Right lobe of liver (tissue), 6 donors: ENCODE measurements at regions not wholly inside any gene's neighbourhood (a gene's known extent, or its start where the extent isn't known, plus 50 kb on each side); places are given as distances from the start of the nearest gene placed in this dataset.

Source experiments
- ATAC-seq, 4 donors: fragments of 200-7000 bp; cut with Tn5 transposase; one replicate each; pipeline ENCODE4 v1.9.1; 2020; ENCODE audit warnings: mild to moderate bottlenecking in 4 of 4, moderate library complexity in 4 of 4
- DNase-seq, 3 donors: peaks; one replicate each; pipeline ENCODE4 v3.0.0-alpha.2; 2020
- H3K27ac ChIP-seq, 3 donors: fragments of 200-600 bp; one replicate each; pipeline ENCODE4 v1.8.0; 2022
- H3K27me3 ChIP-seq, 2 donors: fragments of 200-600 bp; one replicate each; pipeline ENCODE4 v1.8.0; 2022
- H3K36me3 ChIP-seq, 4 donors: fragments of 200-600 bp; sonication (generic) in 1 of 4; one replicate each; pipeline versions ENCODE4 v1.5.1 to v1.8.0; 2017 to 2022; ENCODE audit warnings: control low read depth in 1 of 4
- H3K4me1 ChIP-seq, 4 donors: fragments of 200-600 bp; sonication (generic) in 1 of 4; one replicate each; pipeline versions ENCODE4 v1.5.1 to v1.8.0; 2017 to 2022; ENCODE audit warnings: control low read depth in 1 of 4
- H3K4me3 ChIP-seq, 3 donors: fragments of 200-600 bp; one replicate each; pipeline ENCODE4 v1.8.0; 2022
- H3K9me3 ChIP-seq, 4 donors: fragments of 200-600 bp; sonication (generic) in 1 of 4; one replicate each; pipeline versions ENCODE4 v1.5.1 to v1.8.0; 2017 to 2022; ENCODE audit warnings: control low read depth in 1 of 4
- CTCF ChIP-seq, 4 donors: fragments of 200-600 bp in 3 of 4; fragments of 450-650 bp in 1 of 4; IDR thresholded peaks; one replicate each; pipeline versions ENCODE4 v1.5.1 to v1.8.0; 2016 to 2022; ENCODE audit warnings: antibody characterized with exemption in 4 of 4, mild to moderate bottlenecking in 2 of 4
- POLR2A ChIP-seq: fragments of 450-650 bp; IDR thresholded peaks from one replicate; pipeline ENCODE4 v1.6.1; 2017; ENCODE audit warnings: antibody characterized with exemption, mild to moderate bottlenecking
- WGBS: methylation state at CpG from one replicate; pipeline ENCODE4 v1.1.6; 2018; ENCODE audit warnings: low coverage, low lambda C conversion rate; ENCODE audit not compliant: insufficient coverage; ENCODE audit errors: missing lambda C conversion rate; 5-methylcytosine and 5-hydroxymethylcytosine counted together
- intact Hi-C, 2 donors: fragments of 100-400 bp; cut with DNase I; formaldehyde crosslinking; loops; one replicate each; pipeline versions ENCODE4 v1.11.2 to v1.14.1; 2022
- donor health status: DM: no; HTN: yes; CAD: no.
- donor health status: DM: no; HTN: no; CAD: no.
- donor health status: DM: no; HTN: no; CAD: no.
- donor health status: DM: no; HTN: yes; CAD: no.
- donor health status: DM: no; HTN: yes; CAD: no.

- H3K27ac ChIP-seq, result no peak overlapping the region
- no peaks in the 10 kb centered on the region for H3K36me3 ChIP-seq
- H3K9me3 ChIP-seq, result no peaks in the 10 kb centered on the region
- no peaks in the 10 kb centered on the region for H3K4me1 ChIP-seq
- no peak overlapping the region for H3K4me3 ChIP-seq
- H3K27me3 ChIP-seq, result no peaks in the 10 kb centered on the region
- DNase-seq (no peak), ATAC-seq (no peak)
- TF ChIP-seq CTCF (IDR thresholded peaks at IDR 0.05) (no peak), POLR2A (no peak)
- 33% methylated on average over 1 of the region's 1 CpG for WGBS
- intact Hi-C loops, result no loop called here
Observed at GRCh38 chr4:43351970-43352806, 459.7 kb downstream of the GRXCR1 start.

- H3K4me1 ChIP-seq, result no peaks in the 10 kb centered on the region
- WGBS, result 46% methylated on average over 3 of the region's 3 CpGs
- no peaks in the 10 kb centered on the region for H3K27me3 ChIP-seq
- H3K27ac ChIP-seq, result no peak overlapping the region
- ATAC-seq (no peak), DNase-seq (no peak)
- intact Hi-C loops, result no loop called here
- H3K36me3 ChIP-seq, result no peaks in the 10 kb centered on the region
- H3K9me3 ChIP-seq, result no peaks in the 10 kb centered on the region
- H3K4me3 ChIP-seq, result no peak overlapping the region
- TF ChIP-seq CTCF (IDR thresholded peaks at IDR 0.05), result no peak
- no peak for TF ChIP-seq POLR2A
Observed at GRCh38 chr4:43352859-43353258, 460.3 kb downstream of the GRXCR1 start.

GRCh38 chr4:43353552-43353951 is 461.0 kb downstream of the GRXCR1 start:
- no peak for TF ChIP-seq POLR2A
- no peak for TF ChIP-seq CTCF (IDR thresholded peaks at IDR 0.05)
- no peaks in the 10 kb centered on the region for H3K4me1 ChIP-seq
- no peaks in the 10 kb centered on the region for H3K27me3 ChIP-seq
- ATAC-seq (no peak), DNase-seq (no peak)
- H3K27ac ChIP-seq, result no peak overlapping the region
- intact Hi-C loops, result no loop called here
- H3K36me3 ChIP-seq, result no peaks in the 10 kb centered on the region
- H3K4me3 ChIP-seq, result no peak overlapping the region
- H3K9me3 ChIP-seq, result no peaks in the 10 kb centered on the region
- 36% methylated on average over 1 of the region's 1 CpG for WGBS

GRCh38 chr4:43356786-43357185 is 464.3 kb downstream of the GRXCR1 start:
- TF ChIP-seq CTCF (IDR thresholded peaks at IDR 0.05) (no peak), POLR2A (no peak)
- Histone ChIP-seq H3K9me3 (no peaks in the 10 kb centered on the region), H3K4me1 (no peaks in the 10 kb centered on the region), H3K27ac (no peak overlapping the region), H3K36me3 (no peaks in the 10 kb centered on the region), H3K4me3 (no peak overlapping the region), H3K27me3 (no peaks in the 10 kb centered on the region)
- DNase-seq (no peak), ATAC-seq (no peak)
- intact Hi-C loops, result no loop called here
- WGBS, result 49% methylated on average over 3 of the region's 3 CpGs
